IMR-90 (cell line): ENCODE measurements at regions not wholly inside any gene's neighbourhood (a gene's known extent, or its start where the extent isn't known, plus 50 kb on each side); places are given as distances from the start of the nearest gene placed in this dataset.

Experiments
- ATAC-seq: fragments of 200-7000 bp; cut with Tn5 transposase; 2 replicates; pipeline ENCODE4 v1.9.1; 2020; ENCODE audit warnings: low read depth, mild to moderate bottlenecking, moderate library complexity
- BruUV-seq: library from RNA; stranded (reverse); fragments of 400-500 nt; replicated peaks from 2 replicates; lab custom pipeline; 2021; lab: Mats Ljungman, UMichigan
- CTCF ChIA-PET: fragments of 300-600 bp; formaldehyde crosslinking; extraction: SDS; loops from one replicate; lab custom pipeline; 2021; ENCODE audit warnings: antibody characterized with exemption; lab: Yijun Ruan, JAX
- POLR2A ChIA-PET: fragments of 300-600 bp; sonication (Branson Sonifier 250); formaldehyde crosslinking; loops from one replicate; lab custom pipeline; 2022; ENCODE audit warnings: antibody characterized with exemption; ENCODE audit not compliant: unreplicated experiment; lab: Charles Lee
- DNase-seq: peaks from one replicate; pipeline ENCODE4 v3.0.0; 2013
- H2AFZ ChIP-seq: replicated peaks from 2 replicates; pipeline ENCODE3; 2013; ENCODE audit warnings: low read length, mild to moderate bottlenecking; ENCODE audit not compliant: poor library complexity
- H2AK5ac ChIP-seq: 2 replicates; pipeline ENCODE4 v1.6.1; 2013; ENCODE audit warnings: low read depth, low read length, inconsistent platforms
- H2AK9ac ChIP-seq: replicated peaks from 2 replicates; pipeline ENCODE3; 2013; ENCODE audit warnings: mild to moderate bottlenecking, low read depth, low read length, moderate library complexity; ENCODE audit not compliant: poor library complexity
- H2BK120ac ChIP-seq: 2 replicates; pipeline ENCODE4 v1.6.1; 2013; ENCODE audit warnings: low read depth, low read length, inconsistent platforms
- H2BK15ac ChIP-seq: 3 replicates; pipeline ENCODE4 v1.6.1; 2013; ENCODE audit warnings: low read depth, low read length, inconsistent platforms
- H2BK20ac ChIP-seq: 2 replicates; pipeline ENCODE4 v1.6.1; 2013; ENCODE audit warnings: low read depth, mild to moderate bottlenecking, inconsistent platforms, low read length, moderate library complexity
- H2BK5ac ChIP-seq: 2 replicates; pipeline ENCODE4 v1.6.1; 2013; ENCODE audit warnings: mild to moderate bottlenecking, low read depth, low read length, inconsistent platforms; ENCODE audit not compliant: poor library complexity, severe bottlenecking
- H3K14ac ChIP-seq: replicated peaks from 2 replicates; pipeline ENCODE4 v1.6.1; 2013; ENCODE audit warnings: low read depth, low read length, inconsistent platforms
- H3K18ac ChIP-seq: 2 replicates; pipeline ENCODE4 v1.6.1; 2013; ENCODE audit warnings: low read depth, low read length, control low read depth
- H3K23ac ChIP-seq: 2 replicates; pipeline ENCODE4 v1.6.1; 2013; ENCODE audit warnings: low read depth, low read length, inconsistent platforms
- H3K27ac ChIP-seq: 2 replicates; pipeline ENCODE4 v1.5.1; 2013; ENCODE audit warnings: mild to moderate bottlenecking, control low read depth, low read length; ENCODE audit not compliant: insufficient read depth
- H3K27me3 ChIP-seq: 2 replicates; pipeline ENCODE4 v1.6.1; 2013; ENCODE audit warnings: low read length; ENCODE audit not compliant: control insufficient read depth, insufficient read depth
- H3K36me3 ChIP-seq: 2 replicates; pipeline ENCODE4 v1.6.1; 2013; ENCODE audit warnings: low read length, mixed read lengths; ENCODE audit not compliant: control insufficient read depth, insufficient read depth
- H3K4ac ChIP-seq: 2 replicates; pipeline ENCODE4 v1.6.1; 2013; ENCODE audit warnings: low read depth, low read length, inconsistent platforms
- H3K4me1 ChIP-seq: 2 replicates; pipeline ENCODE4 v1.6.1; 2013; ENCODE audit warnings: low read length, mixed read lengths; ENCODE audit not compliant: control insufficient read depth, insufficient read depth
- H3K4me2 ChIP-seq: 2 replicates; pipeline ENCODE4 v1.6.1; 2013; ENCODE audit warnings: low read depth, mild to moderate bottlenecking, control low read depth, low read length, moderate library complexity
- H3K4me3 ChIP-seq: 2 replicates; pipeline ENCODE4 v1.5.1; 2013; ENCODE audit warnings: low read depth, mild to moderate bottlenecking, control low read depth, low read length, moderate library complexity; ENCODE audit not compliant: insufficient read depth
- H3K56ac ChIP-seq: 2 replicates; pipeline ENCODE4 v1.6.1; 2013; ENCODE audit warnings: low read length, inconsistent platforms; ENCODE audit not compliant: insufficient read depth; ENCODE audit errors: extremely low read depth
- H3K79me1 ChIP-seq, 2 experiments: 2 replicates each; pipeline ENCODE4 v1.6.1; 2013; ENCODE audit warnings: low read length in 2 of 2, inconsistent platforms in 1 of 2, low read depth in 1 of 2
- H3K9ac ChIP-seq: 2 replicates; pipeline ENCODE4 v1.6.1; 2013; ENCODE audit warnings: low read depth, low read length, control low read depth
- H3K9me1 ChIP-seq: 2 replicates; pipeline ENCODE4 v1.6.1; 2013; ENCODE audit warnings: low read length, inconsistent platforms; ENCODE audit not compliant: insufficient read depth
- H3K9me3 ChIP-seq: 2 replicates; pipeline ENCODE4 v1.6.1; 2013; ENCODE audit warnings: low read length; ENCODE audit not compliant: control insufficient read depth, insufficient read depth
- H4K20me1 ChIP-seq: 2 replicates; pipeline ENCODE4 v1.6.1; 2013; ENCODE audit warnings: low read length, inconsistent platforms; ENCODE audit not compliant: insufficient read depth
- H4K5ac ChIP-seq: 2 replicates; pipeline ENCODE4 v1.6.1; 2013; ENCODE audit warnings: mild to moderate bottlenecking, low read depth, low read length, control low read depth
- H4K8ac ChIP-seq, 2 experiments: 2 replicates each; pipeline ENCODE4 v1.6.1; 2013; ENCODE audit warnings: low read depth in 2 of 2, low read length in 2 of 2, control low read depth in 1 of 2, inconsistent platforms in 1 of 2
- H4K91ac ChIP-seq: 2 replicates; pipeline ENCODE4 v1.6.1; 2013; ENCODE audit warnings: low read depth, low read length, inconsistent platforms; ENCODE audit not compliant: insufficient read depth
- CHD1 ChIP-seq: IDR thresholded peaks from 2 replicates; pipeline ENCODE4 v1.6.1; 2012; ENCODE audit warnings: low read depth, low read length, improper control_type of control experiment
- FOS ChIP-seq: fragments of 150-350 bp; IDR thresholded peaks from 2 replicates; pipeline ENCODE4 v1.6.1; 2016; ENCODE audit warnings: low read depth, low read length
- WGBS, 2 experiments: methylation state at CpG; one replicate each; pipeline versions ENCODE4 v1.1.5 to v1.1.7; 2013; ENCODE audit warnings: missing lambda C conversion rate in 2 of 2; ENCODE audit not compliant: insufficient read length in 1 of 2; ENCODE audit errors: extremely low coverage in 2 of 2; 5-methylcytosine and 5-hydroxymethylcytosine counted together
- dilution Hi-C: fragments of 300-500 bp; cut with HindIII; formaldehyde crosslinking; loops from one replicate; pipeline ENCODE4 v1.14.3; 2018; ENCODE audit warnings: low sequenced_read_pairs; ENCODE audit not compliant: unreplicated experiment
- in situ Hi-C: fragments of 300-500 bp; cut with MboI; formaldehyde crosslinking; loops from 3 replicates; pipeline ENCODE4 v1.14.3; 2019; ENCODE audit warnings: low sequenced_read_pairs, inconsistent platforms, mixed read lengths
- intact Hi-C: fragments of 100-400 bp; cut with micrococcal nuclease; formaldehyde crosslinking; loops from 2 replicates; pipeline ENCODE4 v1.10.0; 2022

GRCh38 chr4:171376724-171377123, 436.5 kb upstream of the GALNTL6 start:
- Histone ChIP-seq H2AK5ac (no peak overlapping the region), H3K4me2 (no peak overlapping the region), H4K5ac (no peak overlapping the region), H3K9me1 (no peaks in the 10 kb centered on the region), H3K9me3 (no peaks in the 10 kb centered on the region), H3K36me3 (no peaks in the 10 kb centered on the region), H3K4me3 (no peak overlapping the region), H3K23ac (no peak overlapping the region), H2BK5ac (no peak overlapping the region), H3K9ac (no peak overlapping the region), H3K79me1 (no peaks in the 10 kb centered on the region), H2AFZ (no peak overlapping the region), H2BK120ac (no peak overlapping the region), H2AK9ac (no peak overlapping the region), H2BK15ac (no peak overlapping the region), H3K27me3 (no peaks in the 10 kb centered on the region), H2BK20ac (no peak overlapping the region), H4K8ac (no peak overlapping the region), H3K4ac (no peak overlapping the region), H3K56ac (no peak overlapping the region), H3K14ac (no peak overlapping the region), H4K20me1 (no peaks in the 10 kb centered on the region), H3K4me1 (no peaks in the 10 kb centered on the region), H3K18ac (no peak overlapping the region), H4K91ac (no peak overlapping the region), H3K27ac (no peak overlapping the region)
- intact Hi-C loops (no loop called here), dilution Hi-C loops (no loop called here), in situ Hi-C loops (no loop called here)
- ChIA-PET CTCF (no interaction called here), POLR2A (no interaction called here)
- no peak for ATAC-seq
- BruUV-seq: no TSS peak
- TF ChIP-seq FOS (no peak), CHD1 (no peak)
- WGBS, 2 experiments: no CpG with 5 or more reads among the region's 1 CpG
- DNase-seq: no peak
